Natural killer cell treated with Interleukin-12 subunit alpha and Interleukin-12 subunit beta and Interleukin-15 and Interleukin-18, amount 100 ng/mL, for 72 hours (primary cell): ENCODE measurements at regions not wholly inside any gene's neighbourhood (a gene's known extent, or its start where the extent isn't known, plus 50 kb on each side); places are given as distances from the start of the nearest gene placed in this dataset.

ENCODE experiments used
- ATAC-seq, 2 donors: fragments of 150-1000 bp; cut with Tn5 transposase in 1 of 2; sonication (Bioruptor Pico), chemical (Tn5 transposase) in 1 of 2; 2 replicates each; pipeline ENCODE4 v1.10.0; 2021
- DNase-seq: peaks from one replicate; pipeline ENCODE4 v3.0.0; 2022; ENCODE audit warnings: low spot score
- H3K27ac Mint-ChIP-seq, 2 donors: 1 replicate in 1 of 2; 2 replicates in 1 of 2; pipeline ENCODE4 v1.8.0; 2022; ENCODE audit warnings: mixed read lengths in 2 of 2, mild to moderate bottlenecking in 1 of 2, moderate library complexity in 1 of 2
- H3K27me3 Mint-ChIP-seq, 2 donors: 1 replicate in 1 of 2; 2 replicates in 1 of 2; pipeline ENCODE4 v1.8.0; 2022; ENCODE audit warnings: mixed read lengths in 2 of 2
- H3K36me3 Mint-ChIP-seq: one replicate; pipeline ENCODE4 v1.8.0; 2022; ENCODE audit warnings: mixed read lengths
- H3K4me1 Mint-ChIP-seq, 2 donors: 1 replicate in 1 of 2; 2 replicates in 1 of 2; pipeline ENCODE4 v1.8.0; 2022; ENCODE audit warnings: low read depth in 2 of 2, mixed read lengths in 2 of 2, mild to moderate bottlenecking in 1 of 2
- H3K4me3 Mint-ChIP-seq: one replicate; pipeline ENCODE4 v1.8.0; 2022; ENCODE audit warnings: mixed read lengths
- H3K9me3 Mint-ChIP-seq: 2 replicates; pipeline ENCODE4 v1.8.0; 2022; ENCODE audit warnings: mixed read lengths

- no peaks in the 10 kb centered on the region for H3K36me3 Mint-ChIP-seq
- no peak overlapping the region for H3K27ac Mint-ChIP-seq
- peaks cover 3% of the 10 kb centered on the region for H3K9me3 Mint-ChIP-seq
- H3K4me1 Mint-ChIP-seq, result peaks cover 0 to 3% of the 10 kb centered on the region in 2 donors
- DNase-seq, result no peak
- ATAC-seq, result no peak
- no peak overlapping the region for H3K4me3 Mint-ChIP-seq
- no peaks in the 10 kb centered on the region for H3K27me3 Mint-ChIP-seq
Measured at GRCh38 chr3:87084868-87085267, 93.9 kb upstream of the VGLL3 start.

GRCh38 chr3:87082796-87083440 is 92.0 kb upstream of the VGLL3 start:
- Mint-ChIP-seq H3K27me3 (no peaks in the 10 kb centered on the region), H3K4me1 (no peaks in the 10 kb centered on the region), H3K27ac (no peak overlapping the region), H3K36me3 (no peaks in the 10 kb centered on the region), H3K4me3 (no peak overlapping the region), H3K9me3 (peaks cover 6% of the 10 kb centered on the region)
- DNase-seq, result no peak
- no peak for ATAC-seq

- Mint-ChIP-seq H3K27ac (no peak overlapping the region), H3K36me3 (no peaks in the 10 kb centered on the region), H3K9me3 (peaks cover 3% of the 10 kb centered on the region), H3K27me3 (no peaks in the 10 kb centered on the region), H3K4me3 (no peak overlapping the region), H3K4me1 (no peaks in the 10 kb centered on the region)
- DNase-seq, result no peak
- no peak for ATAC-seq
Measured at GRCh38 chr3:87077355-87077754, 86.4 kb upstream of the VGLL3 start.

GRCh38 chr3:87076946-87077345 is 86.0 kb upstream of the VGLL3 start:
- no peaks in the 10 kb centered on the region for H3K36me3 Mint-ChIP-seq
- H3K4me1 Mint-ChIP-seq, result no peaks in the 10 kb centered on the region
- ATAC-seq, result no peak

GRCh38 chr3:87073496-87074145 is 82.7 kb upstream of the VGLL3 start:
- Mint-ChIP-seq H3K27me3 (no peaks in the 10 kb centered on the region), H3K36me3 (no peaks in the 10 kb centered on the region), H3K4me1 (no peaks in the 10 kb centered on the region), H3K27ac (no peak overlapping the region), H3K9me3 (no peaks in the 10 kb centered on the region), H3K4me3 (no peak overlapping the region)
- DNase-seq (no peak), ATAC-seq (no peak)

More at GRCh38 chr3:87076946-87077345, 86.0 kb upstream of the VGLL3 start:
- no peaks in the 10 kb centered on the region for H3K27me3 Mint-ChIP-seq
- H3K9me3 Mint-ChIP-seq, result peaks cover 3% of the 10 kb centered on the region
- H3K27ac Mint-ChIP-seq, result no peak overlapping the region
- H3K4me3 Mint-ChIP-seq, result no peak overlapping the region
- DNase-seq, result no peak

- DNase-seq, result no peak
- Mint-ChIP-seq H3K9me3 (no peaks in the 10 kb centered on the region), H3K4me3 (no peak overlapping the region), H3K27me3 (no peaks in the 10 kb centered on the region), H3K36me3 (no peaks in the 10 kb centered on the region), H3K4me1 (no peaks in the 10 kb centered on the region), H3K27ac (no peak overlapping the region)
- ATAC-seq, result no peak
Measured at GRCh38 chr3:87072446-87072845, 81.5 kb upstream of the VGLL3 start.

GRCh38 chr3:87069971-87070370 is 79.0 kb upstream of the VGLL3 start:
- no peak overlapping the region for H3K4me3 Mint-ChIP-seq

GRCh38 chr3:87069021-87069420 is 78.1 kb upstream of the VGLL3 start:
- Mint-ChIP-seq H3K4me1 (no peaks in the 10 kb centered on the region), H3K9me3 (peaks cover 3% of the 10 kb centered on the region), H3K36me3 (no peaks in the 10 kb centered on the region), H3K27me3 (no peaks in the 10 kb centered on the region), H3K4me3 (no peak overlapping the region), H3K27ac (no peak overlapping the region)
- ATAC-seq (no peak), DNase-seq (no peak)

More at GRCh38 chr3:87069971-87070370, 79.0 kb upstream of the VGLL3 start:
- Mint-ChIP-seq H3K9me3 (peaks cover 3% of the 10 kb centered on the region), H3K27ac (no peak overlapping the region), H3K27me3 (no peaks in the 10 kb centered on the region), H3K36me3 (no peaks in the 10 kb centered on the region), H3K4me1 (no peaks in the 10 kb centered on the region)
- ATAC-seq (no peak), DNase-seq (no peak)

GRCh38 chr3:87062685-87063084 is 71.7 kb upstream of the VGLL3 start:
- peaks cover 9% of the 10 kb centered on the region for H3K9me3 Mint-ChIP-seq
- no peaks in the 10 kb centered on the region for H3K36me3 Mint-ChIP-seq
- no peak overlapping the region for H3K4me3 Mint-ChIP-seq
- DNase-seq (no peak), ATAC-seq (no peak)
- no peaks in the 10 kb centered on the region for H3K4me1 Mint-ChIP-seq
- H3K27ac Mint-ChIP-seq, result no peak overlapping the region
- H3K27me3 Mint-ChIP-seq, result no peaks in the 10 kb centered on the region

GRCh38 chr3:87057474-87057873 is 66.5 kb upstream of the VGLL3 start:
- ATAC-seq (no peak), DNase-seq (no peak)
- no peak overlapping the region for H3K27ac Mint-ChIP-seq
- H3K9me3 Mint-ChIP-seq, result peaks cover 6% of the 10 kb centered on the region
- no peaks in the 10 kb centered on the region for H3K4me1 Mint-ChIP-seq
- H3K27me3 Mint-ChIP-seq, result no peaks in the 10 kb centered on the region
- no peaks in the 10 kb centered on the region for H3K36me3 Mint-ChIP-seq
- H3K4me3 Mint-ChIP-seq, result no peak overlapping the region

- Mint-ChIP-seq H3K4me3 (no peak overlapping the region), H3K36me3 (no peaks in the 10 kb centered on the region), H3K27ac (no peak overlapping the region), H3K27me3 (no peaks in the 10 kb centered on the region), H3K9me3 (peaks cover 6% of the 10 kb centered on the region), H3K4me1 (no peaks in the 10 kb centered on the region)
- ATAC-seq, result no peak
- no peak for DNase-seq
Measured at GRCh38 chr3:87053553-87053952, 62.6 kb upstream of the VGLL3 start.

GRCh38 chr3:87052499-87053260 is 61.7 kb upstream of the VGLL3 start:
- Mint-ChIP-seq H3K4me3 (no peak overlapping the region), H3K27ac (no peak overlapping the region), H3K9me3 (no peaks in the 10 kb centered on the region), H3K27me3 (no peaks in the 10 kb centered on the region), H3K36me3 (no peaks in the 10 kb centered on the region), H3K4me1 (no peaks in the 10 kb centered on the region)
- no peak for DNase-seq
- no peak for ATAC-seq

GRCh38 chr3:87047852-87048251 is 56.9 kb upstream of the VGLL3 start:
- Mint-ChIP-seq H3K27me3 (no peaks in the 10 kb centered on the region), H3K4me3 (no peak overlapping the region), H3K4me1 (no peaks in the 10 kb centered on the region), H3K27ac (no peak overlapping the region), H3K36me3 (no peaks in the 10 kb centered on the region), H3K9me3 (no peaks in the 10 kb centered on the region)
- DNase-seq, result no peak
- no peak for ATAC-seq

- Mint-ChIP-seq H3K27me3 (no peaks in the 10 kb centered on the region), H3K27ac (no peak overlapping the region), H3K4me3 (no peak overlapping the region), H3K9me3 (no peaks in the 10 kb centered on the region), H3K36me3 (no peaks in the 10 kb centered on the region), H3K4me1 (no peaks in the 10 kb centered on the region)
- no peak for DNase-seq
- ATAC-seq, result no peak
Measured at GRCh38 chr3:87046241-87046640, 55.3 kb upstream of the VGLL3 start.
